SKM-1 treated with dmso at 0.1 percent for 144 hours (cell line): ENCODE measurements at regions not wholly inside any gene's neighbourhood (a gene's known extent, or its start where the extent isn't known, plus 50 kb on each side); places are given as distances from the start of the nearest gene placed in this dataset.
"Not testable (repeated sequence)": the region's sequence is repeated elsewhere in the genome, so short reads cannot be mapped to it uniquely, and the experiment has no call there.

Experiments
- DNase-seq: peaks from one replicate; lab custom pipeline; 2025; ENCODE audit not compliant: unreplicated experiment; lab: John Stamatoyannopoulos, UW

DNA sequence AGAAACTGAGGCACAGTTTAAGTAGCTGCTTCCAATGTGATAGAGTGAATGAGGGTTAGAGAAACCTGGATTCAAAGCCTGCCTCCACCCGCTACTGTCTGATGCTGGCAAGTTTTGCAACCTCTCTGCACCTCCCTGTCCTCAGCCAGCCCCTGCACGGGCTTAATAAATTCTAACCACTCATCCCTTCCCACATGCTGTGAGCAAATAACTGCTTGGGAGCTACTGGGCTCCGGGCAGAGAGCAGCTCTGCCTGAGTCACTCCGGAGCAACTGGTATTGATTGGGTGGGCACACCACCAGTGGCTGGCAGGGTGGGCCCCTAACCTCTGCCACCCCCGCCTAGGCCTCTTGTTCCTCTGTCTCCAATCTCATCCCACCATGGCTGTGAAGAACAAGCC lies 104.3 kb upstream of the SYT13 start:
- no peak for DNase-seq

DNA sequence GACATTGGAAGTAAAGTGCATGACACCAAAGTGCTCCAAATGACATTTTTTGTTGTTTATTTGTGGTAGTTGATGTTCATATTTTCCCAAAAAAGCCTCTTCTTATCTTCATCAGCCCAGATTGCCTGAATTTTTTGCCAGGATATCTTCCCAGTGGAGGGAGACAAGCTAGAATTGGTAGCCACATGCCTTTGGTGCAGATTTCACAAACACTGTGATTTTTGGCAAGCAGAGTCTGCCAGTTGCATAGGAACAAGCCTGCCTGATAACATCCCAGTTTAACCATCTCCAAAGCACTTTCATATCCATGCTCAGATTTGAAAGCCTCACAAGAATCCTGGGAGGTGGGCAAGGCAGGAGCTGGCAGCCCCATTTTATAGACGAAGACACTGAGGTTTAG lies 102.3 kb upstream of the SYT13 start:
- DNase-seq: no peak

DNA sequence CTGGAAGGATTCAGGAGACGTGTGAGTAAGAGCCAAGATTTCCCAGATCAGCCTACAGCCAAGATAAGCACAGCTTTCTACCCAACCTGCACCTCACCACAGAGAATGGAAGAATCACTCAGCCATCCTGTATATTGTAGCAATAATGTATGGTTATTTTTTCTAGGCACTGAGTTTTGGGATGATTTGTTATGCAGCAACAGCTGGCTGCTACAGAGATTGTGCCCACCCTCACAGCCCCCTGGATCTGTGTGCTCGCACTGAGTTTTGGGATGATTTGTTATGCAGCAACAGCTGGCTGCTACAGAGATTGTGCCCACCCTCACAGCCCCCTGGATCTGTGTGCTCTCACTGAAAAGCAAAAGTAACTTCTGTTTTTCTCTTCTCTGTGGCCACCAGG lies 101.7 kb upstream of the SYT13 start:
- DNase-seq: not testable (repeated sequence)

DNA sequence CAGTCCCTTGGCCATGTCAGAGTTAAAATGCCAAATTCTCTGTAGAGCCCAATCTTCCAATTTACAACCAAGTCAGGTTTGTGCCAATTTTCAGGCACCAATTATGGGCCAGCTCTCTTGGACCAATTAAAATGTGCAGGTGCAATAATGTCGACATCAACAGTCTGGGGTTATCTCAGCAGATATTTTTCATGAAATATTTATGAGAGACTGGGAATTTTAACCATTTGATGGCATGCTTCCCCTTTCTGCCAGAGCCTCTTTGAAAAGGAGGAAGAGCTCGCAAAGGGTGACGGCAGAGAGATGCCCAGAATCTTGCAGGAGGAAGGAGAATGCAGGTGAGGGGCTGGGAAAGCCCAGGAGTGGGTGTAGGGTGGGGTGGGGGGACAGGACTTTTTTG lies 100.8 kb upstream of the SYT13 start:
- DNase-seq: no peak

DNA sequence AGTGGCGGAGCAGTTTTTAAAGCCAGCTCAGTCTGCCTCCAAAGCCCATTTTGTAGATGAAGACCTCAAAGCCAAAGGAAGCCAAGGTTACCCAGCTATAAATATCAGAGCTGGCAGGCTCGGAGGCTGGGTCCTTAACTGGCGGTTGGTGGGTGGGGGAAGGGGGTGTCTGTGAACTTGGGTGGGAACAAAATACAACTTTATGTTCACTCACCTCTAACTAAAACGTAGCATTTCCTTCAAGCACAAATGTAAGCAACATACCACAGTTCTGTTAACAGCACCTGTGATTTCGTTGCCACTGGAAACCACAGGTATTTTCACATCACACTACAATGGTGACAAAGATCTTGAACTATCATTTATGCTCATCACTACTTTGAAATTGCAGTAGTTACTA lies 99.7 kb upstream of the SYT13 start:
- no peak for DNase-seq

DNA sequence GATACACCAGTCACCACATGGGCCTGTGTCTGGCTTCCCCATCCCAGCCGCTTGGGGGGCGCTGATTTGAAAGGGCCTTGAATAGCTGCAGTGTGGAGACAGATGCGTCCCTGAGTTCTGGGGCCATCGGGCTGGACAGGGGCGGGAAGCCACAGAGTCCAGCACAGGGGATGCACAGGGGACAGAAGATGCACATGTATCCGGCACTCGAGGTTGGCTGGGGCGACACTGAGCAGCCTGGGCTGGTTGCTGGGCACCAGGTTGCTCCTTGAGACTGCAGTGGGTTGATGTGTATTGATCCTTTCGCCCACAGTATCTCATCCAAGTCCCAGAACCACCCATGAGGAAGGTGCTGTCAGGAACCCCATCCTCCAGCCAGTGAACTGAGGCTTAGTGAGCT lies 99.3 kb upstream of the SYT13 start:
- DNase-seq: no peak

DNA sequence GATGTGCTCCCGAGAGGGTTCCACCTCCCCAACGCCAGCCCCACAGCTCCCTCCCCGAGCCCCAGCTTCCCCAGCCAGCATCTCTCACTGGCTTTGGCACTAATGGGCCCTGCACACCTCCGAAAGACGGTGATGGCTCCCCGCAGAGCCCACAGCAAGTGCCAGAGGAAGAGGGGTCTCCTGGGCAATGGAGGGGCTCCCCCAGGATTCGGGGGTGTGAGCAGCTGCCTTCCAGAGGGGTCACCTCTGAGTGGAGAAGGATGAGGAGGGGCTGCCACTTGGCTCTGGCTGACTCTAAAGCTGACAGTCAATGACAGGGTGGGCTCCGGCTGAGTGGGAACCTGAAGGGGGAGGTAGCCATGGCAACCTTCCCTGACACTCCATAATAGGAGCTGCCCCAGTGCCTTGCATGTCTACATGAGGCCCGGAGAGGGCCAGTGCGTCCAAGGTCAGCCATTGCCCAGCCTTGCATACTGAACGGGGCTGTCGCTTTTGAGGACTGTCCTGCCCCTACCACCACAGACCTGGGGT lies 98.6 kb upstream of the SYT13 start:
- DNase-seq: no peak

DNA sequence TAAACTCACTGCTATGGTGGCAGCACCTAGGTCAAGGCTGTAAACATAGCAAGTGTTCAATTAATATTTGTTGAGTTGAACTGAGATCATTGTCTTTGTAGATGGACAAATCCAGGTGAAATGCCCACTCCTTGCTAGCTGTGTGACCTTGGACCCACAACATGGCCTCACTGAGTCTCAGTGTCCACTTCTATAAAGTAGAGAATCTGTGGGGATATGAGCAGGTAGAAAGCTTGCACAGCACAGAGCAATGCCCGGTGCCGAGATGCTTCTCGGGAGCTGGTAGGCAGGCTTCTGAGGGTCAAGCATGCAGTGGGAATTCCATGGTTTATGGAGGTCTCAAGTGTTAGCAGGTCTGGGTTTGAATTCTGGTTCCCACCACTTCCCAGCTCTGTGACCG lies 97.9 kb upstream of the SYT13 start:
- DNase-seq: no peak

DNA sequence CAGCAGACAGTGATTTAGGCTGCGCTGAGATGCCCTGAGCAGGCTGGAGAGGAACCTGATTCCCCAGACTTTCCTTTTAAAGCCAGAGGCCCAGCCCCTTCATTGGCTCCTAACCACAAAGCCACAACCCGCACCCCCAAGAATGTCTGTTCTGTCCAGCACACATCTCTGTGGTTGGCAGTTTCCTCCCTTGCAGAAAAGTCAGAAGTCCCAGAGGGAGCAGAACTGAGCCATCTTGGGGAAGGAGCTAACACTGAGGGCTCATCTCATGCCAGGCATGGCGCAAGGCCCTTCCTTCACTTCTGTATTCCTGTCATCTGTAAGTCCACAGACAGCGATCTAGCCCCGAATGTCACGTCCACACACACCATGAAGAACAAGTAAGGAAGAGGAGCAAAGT lies 97.1 kb upstream of the SYT13 start:
- no peak for DNase-seq

DNA sequence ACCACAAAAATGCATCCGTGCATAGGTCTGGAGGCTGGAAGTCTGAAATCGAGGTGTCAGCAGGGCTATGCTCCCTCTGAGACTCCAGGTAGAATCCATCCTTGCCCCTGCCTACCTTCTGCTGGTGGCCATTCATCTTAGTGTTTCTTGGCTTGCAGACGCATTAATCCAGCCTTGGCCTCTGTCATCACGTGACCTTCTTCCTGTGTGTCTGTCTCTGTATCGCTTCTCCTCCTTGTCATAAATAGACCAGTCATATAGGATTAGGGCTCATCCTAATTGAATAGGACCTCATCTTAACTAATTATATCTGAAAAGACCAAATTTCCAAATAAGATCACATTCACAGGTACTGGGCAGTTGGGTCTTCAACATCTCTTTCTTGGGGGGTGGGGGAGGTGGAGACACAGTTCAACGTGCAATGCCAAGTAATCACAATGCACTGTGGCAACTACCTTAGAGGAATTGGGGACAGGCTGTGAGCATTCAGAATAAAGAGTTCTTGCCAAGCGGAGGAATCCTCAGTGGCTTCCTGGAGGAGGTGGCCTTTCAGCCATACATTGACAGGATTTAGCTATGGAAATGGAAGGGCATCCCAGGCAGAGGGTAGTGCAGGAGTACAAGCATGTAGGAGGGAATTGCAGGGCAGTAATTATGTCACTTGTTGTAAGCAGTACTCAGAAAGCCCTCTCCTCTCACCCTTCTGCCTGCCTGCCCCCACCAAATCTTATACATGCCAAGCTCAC lies 96.2 kb upstream of the SYT13 start:
- DNase-seq: no peak

DNA sequence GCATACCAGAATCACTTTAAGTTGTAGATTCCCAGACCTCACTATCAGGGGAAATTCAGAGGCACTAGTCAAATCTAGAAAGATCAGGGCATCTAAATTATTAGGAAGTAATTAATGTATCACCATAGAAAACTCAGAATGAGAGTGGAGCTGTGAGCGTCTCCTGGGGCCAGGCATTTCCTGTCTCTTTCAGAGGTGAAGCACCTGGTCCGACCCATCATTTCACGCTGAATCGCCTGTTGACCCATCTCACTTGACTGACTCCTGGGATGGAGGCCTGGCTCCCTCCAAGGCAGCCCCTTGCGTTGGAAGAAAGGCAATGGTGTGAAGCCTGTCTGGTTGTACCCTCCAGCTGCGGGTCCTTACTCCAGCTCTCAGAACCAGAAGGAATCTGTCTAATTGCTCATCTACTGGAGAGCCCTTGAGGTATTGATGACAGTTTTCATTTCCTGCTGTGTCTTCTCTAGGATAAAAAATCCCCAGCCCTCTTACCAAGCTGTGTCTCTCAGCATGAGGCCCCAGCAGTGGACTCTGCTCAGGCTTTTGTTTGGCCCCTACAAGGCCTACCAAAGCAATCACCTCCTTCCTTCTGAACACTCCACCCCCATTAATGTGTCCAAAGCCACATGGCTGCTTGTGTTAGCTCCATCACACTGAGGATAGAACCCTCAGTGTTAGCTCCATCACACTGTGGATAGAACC lies 93.2 kb upstream of the SYT13 start:
- DNase-seq: no peak

DNA sequence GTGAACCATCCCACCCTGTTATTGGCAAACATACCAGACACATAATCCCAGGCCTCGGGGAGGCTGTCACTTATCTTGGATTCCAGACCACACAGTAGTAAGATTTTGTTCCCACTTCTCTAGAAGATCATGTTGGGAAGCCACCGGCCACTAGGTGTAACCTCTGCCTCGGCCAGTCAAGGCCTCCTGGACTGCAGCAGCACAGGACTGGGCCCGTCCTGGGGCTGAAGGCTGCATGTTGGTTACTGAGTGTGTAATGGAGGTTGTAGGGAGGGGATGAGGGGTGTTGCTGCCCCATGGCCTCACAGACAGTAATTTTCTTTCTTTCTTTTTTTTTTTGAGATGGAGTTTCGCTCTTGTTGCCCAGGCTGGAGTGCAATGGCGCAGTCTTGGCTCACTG lies 92.4 kb upstream of the SYT13 start:
- DNase-seq: no peak

DNA sequence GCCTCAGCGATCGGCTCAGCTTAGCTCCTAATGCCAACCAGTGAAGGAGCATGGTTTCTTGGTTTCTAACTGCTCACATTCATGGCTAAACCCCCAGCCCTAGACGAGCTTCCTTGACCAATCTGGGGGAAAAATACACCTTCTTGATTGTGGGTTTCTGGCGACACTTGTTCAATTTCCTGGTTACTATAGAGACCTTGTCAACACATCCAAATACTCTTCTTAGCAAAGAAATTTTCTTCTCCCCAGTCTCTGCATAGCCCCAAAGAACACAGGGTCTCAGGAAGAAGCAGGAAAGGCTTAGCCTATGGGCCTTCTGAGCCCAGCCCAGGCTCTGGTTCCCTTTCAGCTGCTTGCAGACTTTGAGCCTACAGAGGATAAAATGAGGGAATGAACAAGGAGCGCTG lies 88.5 kb upstream of the SYT13 start:
- DNase-seq: no peak

DNA sequence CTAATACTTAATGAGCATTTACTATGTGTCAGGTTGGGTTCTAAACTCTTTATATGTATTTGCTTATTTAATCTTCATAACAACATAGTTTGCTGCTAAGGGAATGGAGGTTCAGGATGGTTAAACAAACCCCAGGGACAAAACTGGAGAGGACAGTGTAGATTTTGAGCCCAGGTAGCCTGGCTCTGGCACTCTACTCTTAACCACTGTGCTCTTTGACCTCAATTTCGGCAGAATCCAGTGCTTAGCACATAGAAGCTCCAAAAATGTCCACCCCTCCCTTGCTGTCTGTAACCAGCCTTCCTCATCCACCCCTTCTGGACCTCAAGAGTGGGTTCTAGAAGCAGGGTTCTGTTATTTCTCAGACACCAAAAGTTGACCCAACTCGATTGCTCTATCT lies 88.0 kb upstream of the SYT13 start:
- DNase-seq: no peak

DNA sequence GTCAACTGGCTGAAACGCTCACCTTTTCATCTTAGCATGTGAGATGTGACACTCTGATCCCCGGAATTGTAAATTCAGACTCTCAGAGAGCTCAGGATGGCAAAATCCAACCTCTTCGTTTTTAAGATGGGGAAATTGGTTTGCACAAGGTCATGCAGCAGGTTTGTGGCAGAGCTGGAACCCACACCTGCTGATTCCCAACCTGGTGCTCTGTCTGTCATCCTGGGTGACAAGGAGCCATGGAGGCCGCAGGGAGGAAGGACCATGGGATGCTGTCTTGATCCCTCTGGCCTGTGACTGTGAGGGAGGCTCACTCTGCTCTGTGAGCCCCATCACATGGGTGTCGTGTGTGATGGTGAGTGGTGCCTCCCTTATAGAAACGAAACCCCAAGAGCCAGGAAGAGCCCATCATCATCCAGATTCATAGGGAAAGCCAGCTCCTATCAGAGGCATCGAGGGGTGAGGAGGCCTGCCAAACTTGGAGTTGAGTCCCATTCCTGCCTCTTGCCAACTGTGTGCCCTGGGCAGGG lies 87.4 kb upstream of the SYT13 start:
- no peak for DNase-seq

DNA sequence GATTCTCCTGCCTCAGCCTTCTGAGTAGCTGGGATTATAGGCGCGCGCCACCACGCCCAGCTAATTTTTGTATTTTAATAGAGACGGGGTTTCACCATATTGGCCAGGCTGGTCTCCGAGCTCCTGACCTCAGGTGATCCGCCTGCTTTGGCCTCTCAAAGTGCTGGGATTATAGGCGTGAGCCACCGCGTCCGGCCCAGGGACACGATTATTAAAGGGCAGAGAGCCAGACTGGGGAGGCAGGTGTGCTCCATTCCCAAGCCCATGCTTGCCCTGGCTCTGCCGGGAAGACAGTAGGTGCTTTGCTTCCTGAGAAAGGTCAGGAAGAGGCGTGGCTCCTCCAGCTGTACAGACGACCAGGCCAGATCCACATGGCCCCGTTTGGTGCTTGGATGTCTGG lies 86.3 kb upstream of the SYT13 start:
- not testable (repeated sequence) for DNase-seq

DNA sequence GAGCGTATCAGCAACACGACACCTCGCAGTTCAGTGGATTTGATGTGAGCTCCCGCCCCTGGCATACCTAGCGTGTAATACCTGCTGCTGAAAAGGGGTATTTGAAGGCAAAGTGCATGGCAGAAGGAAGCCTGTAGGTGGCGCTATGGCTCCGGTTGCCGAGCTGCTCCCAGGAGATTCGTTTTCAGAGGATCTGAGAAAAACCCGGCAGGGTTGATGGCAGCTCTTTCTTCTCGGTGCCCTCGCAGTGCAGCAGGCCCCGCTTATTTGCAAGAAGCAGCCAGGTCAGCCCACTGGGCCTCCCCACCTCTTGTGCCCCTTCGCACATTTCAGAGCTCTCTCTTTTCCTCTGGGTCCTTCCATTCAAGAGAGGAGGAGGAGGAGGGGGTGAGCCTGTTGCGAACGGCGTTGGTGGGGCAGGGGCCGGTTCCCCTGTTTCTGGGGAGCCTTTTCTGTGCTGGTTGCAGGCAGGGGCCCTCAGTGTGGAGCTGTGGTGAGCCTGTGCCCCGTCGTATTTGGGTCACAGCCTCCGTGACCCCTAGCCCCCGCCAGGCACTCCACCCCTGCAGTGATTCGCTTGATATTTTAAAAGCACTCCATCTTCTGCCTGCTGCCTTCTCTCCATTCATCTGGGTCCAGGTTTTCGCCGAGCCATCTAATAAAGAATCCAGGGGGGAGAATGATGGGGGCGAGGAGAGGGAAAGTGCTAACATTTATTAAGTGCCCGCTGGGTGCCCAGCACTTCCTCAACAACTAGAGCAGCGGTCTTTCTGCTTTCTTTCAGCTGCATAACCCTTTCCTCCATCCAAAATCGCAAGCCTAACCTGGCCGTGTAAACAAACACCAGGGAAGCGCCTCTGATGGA lies 85.3 kb upstream of the SYT13 start:
- DNase-seq: peak; percentile 7

DNA sequence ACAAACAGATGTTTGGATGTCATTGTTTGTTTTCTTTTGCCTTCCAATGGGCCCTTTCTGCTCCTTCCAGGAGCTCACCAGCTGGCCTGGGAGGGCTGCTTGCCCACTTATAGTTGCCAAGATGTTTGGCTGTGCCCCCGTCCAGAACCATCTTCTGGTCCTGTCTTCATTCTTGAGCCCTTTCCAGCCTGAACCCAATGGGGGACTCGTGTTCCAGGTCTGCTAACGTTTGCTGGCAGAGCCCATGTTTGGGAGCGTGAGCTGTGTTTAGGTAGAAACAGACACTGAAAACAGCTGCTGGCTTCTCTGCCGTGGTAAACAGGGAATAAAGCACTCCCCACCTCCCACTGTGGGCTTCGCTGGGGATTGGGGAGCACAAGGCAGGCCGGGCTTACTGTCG lies 83.2 kb upstream of the SYT13 start:
- DNase-seq: no peak

DNA sequence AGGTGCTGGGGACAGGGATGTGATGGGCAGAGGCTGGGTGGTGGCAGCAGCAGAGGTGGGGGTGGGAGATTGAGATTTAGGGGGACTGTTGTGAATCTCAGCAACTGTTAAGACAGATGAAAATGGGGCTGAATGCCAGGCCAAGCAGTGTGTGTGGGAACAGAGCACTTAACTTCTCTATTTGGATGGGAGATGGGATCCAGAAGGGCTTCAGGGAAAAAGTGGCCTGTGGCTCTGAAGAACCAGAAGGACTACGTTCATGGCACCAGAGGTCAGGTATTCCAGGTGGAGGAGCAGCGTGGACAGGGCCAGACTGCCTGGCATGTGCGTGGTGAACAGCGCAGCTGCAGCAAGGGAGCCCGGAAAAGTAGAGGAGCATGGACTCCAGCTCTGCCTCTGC lies 82.6 kb upstream of the SYT13 start:
- DNase-seq: no peak

DNA sequence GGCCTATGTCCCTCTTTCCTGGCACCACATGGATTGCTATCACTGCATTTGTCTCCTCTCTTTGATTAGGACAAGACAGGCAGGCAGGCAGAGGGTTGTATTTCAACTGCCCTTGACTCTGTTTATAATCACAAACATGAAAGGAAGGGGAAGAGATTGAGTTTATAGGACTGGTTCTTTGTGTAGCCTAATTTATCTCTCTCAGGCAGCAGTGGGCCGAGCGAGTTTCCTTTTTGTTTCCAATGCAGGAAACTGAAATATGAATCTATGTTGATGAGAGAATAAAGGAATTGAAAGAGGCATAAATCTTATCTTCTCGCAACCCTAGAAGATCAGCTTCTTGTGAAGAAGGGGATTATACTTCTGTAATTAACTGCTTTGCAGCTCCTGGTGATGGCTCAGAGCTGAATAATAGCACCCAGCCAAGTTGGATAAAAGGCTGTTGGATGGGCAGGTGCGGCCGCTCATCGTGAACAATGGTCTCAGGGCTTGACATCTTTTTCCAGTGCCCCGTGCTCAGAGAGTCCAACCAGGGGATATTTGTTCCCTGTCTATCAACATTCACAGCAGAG lies 80.6 kb upstream of the SYT13 start:
- no peak for DNase-seq

DNA sequence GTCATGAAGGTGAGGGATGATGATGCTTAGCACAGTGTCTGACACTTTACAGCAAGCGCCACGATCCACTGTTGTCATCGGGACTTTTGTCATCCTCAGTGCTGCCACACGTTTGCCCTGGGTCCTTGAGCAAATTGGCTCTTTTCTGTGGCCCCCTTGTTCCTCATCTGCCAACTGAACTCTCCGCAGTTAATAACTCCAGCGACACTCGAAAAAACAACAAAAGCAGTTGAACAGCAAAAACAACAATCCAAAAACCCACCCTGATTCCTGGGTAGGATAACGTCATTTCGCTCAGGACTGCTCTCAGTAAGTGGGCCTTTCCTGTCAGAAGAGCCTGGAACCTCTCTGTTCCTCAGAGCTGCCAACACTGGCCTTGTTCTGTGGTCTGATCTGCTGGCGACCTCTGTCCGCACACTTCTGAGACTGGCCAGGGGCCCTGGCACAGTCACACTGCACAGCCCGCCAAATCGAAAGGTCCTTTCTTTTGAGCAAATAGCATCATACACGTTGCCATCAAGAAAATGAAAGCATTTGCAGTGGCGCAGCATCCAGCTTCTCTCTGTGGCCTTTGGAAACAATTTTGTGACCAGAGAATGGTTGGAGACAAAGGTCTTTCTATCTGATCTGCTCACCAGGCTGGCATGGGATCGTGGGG lies 79.9 kb upstream of the SYT13 start:
- no peak for DNase-seq
